ENCODE measurements at regions not wholly inside any gene's neighbourhood (a gene's known extent, or its start where the extent isn't known, plus 50 kb on each side); places are given as distances from the start of the nearest gene placed in this dataset.

- DNase-seq (ENCODE audit: low spot score), result peak; percentile 21
These were observed 53.7 kb upstream of the TMX4 start for GRCh38 chr20:8073024-8073832.

GRCh38 chr20:8074931-8075330, 55.4 kb upstream of the TMX4 start:
- DNase-seq (ENCODE audit: low spot score), result no peak

- no peak for DNase-seq (ENCODE audit: low spot score)
These were observed 55.5 kb upstream of the PLCB1 start for GRCh38 chr20:8076306-8077136.

GRCh38 chr20:8077137-8077466, 55.0 kb upstream of the PLCB1 start:
- no peak for DNase-seq (ENCODE audit: low spot score)

GRCh38 chr20:8078528-8078914, 53.5 kb upstream of the PLCB1 start:
- no peak for DNase-seq (ENCODE audit: low spot score)

GRCh38 chr20:8079976-8080375, 52.1 kb upstream of the PLCB1 start:
- DNase-seq (ENCODE audit: low spot score), result no peak

GRCh38 chr20:8082025-8082424, 50.0 kb upstream of the PLCB1 start:
- peak; percentile 3 for DNase-seq (ENCODE audit: low spot score)
